ENCODE measurements at regions not wholly inside any gene's neighbourhood (a gene's known extent, or its start where the extent isn't known, plus 50 kb on each side); places are given as distances from the start of the nearest gene placed in this dataset.

GRCh38 chr13:47499358-47500150, 501.5 kb downstream of the SUCLA2 start:
- H3K27ac ChIP-seq (ENCODE audit: low read length) = no peak overlapping the region
- no peaks in the 10 kb centered on the region for H3K9me3 ChIP-seq (ENCODE audit: control insufficient read depth, insufficient read depth, low read length)
- H3K36me3 ChIP-seq (ENCODE audit: control insufficient read depth, insufficient read depth, low read length) = no peaks in the 10 kb centered on the region
- no peak overlapping the region for H3K4me3 ChIP-seq (ENCODE audit: low read length)
- no peak for DNase-seq (ENCODE audit: low read depth, low spot score)
- WGBS (ENCODE audit: insufficient coverage, insufficient read length) = no CpG with 5 or more reads among the region's 7 CpGs
- no peaks in the 10 kb centered on the region for H3K27me3 ChIP-seq (ENCODE audit: control insufficient read depth, insufficient read depth, low read length)
- no peaks in the 10 kb centered on the region for H3K4me1 ChIP-seq (ENCODE audit: control insufficient read depth, insufficient read depth, low read length)

GRCh38 chr13:47484548-47484947, 516.5 kb downstream of the SUCLA2 start:
- Histone ChIP-seq H3K4me3 (ENCODE audit: low read length) (no peak overlapping the region), H3K4me1 (ENCODE audit: control insufficient read depth, insufficient read depth, low read length) (no peaks in the 10 kb centered on the region; the same call in 1 of the 2 replicates), H3K27ac (ENCODE audit: low read length) (no peak overlapping the region), H3K36me3 (ENCODE audit: control insufficient read depth, insufficient read depth, low read length) (no peaks in the 10 kb centered on the region), H3K9me3 (ENCODE audit: control insufficient read depth, insufficient read depth, low read length) (no peaks in the 10 kb centered on the region), H3K27me3 (ENCODE audit: control insufficient read depth, insufficient read depth, low read length) (no peaks in the 10 kb centered on the region)
- DNase-seq (ENCODE audit: low read depth, low spot score) = no peak
- no CpG with 5 or more reads among the region's 3 CpGs for WGBS (ENCODE audit: insufficient coverage, insufficient read length)

- no peak for DNase-seq (ENCODE audit: low read depth, low spot score)
- Histone ChIP-seq H3K27me3 (ENCODE audit: control insufficient read depth, insufficient read depth, low read length) (no peaks in the 10 kb centered on the region), H3K27ac (ENCODE audit: low read length) (no peak overlapping the region), H3K4me1 (ENCODE audit: control insufficient read depth, insufficient read depth, low read length) (no peaks in the 10 kb centered on the region; the same call in 1 of the 2 replicates), H3K4me3 (ENCODE audit: low read length) (no peak overlapping the region), H3K9me3 (ENCODE audit: control insufficient read depth, insufficient read depth, low read length) (no peaks in the 10 kb centered on the region), H3K36me3 (ENCODE audit: control insufficient read depth, insufficient read depth, low read length) (no peaks in the 10 kb centered on the region)
These were observed 519.5 kb downstream of the SUCLA2 start for GRCh38 chr13:47481536-47481935.

- Histone ChIP-seq H3K9me3 (ENCODE audit: control insufficient read depth, insufficient read depth, low read length) (no peaks in the 10 kb centered on the region), H3K27me3 (ENCODE audit: control insufficient read depth, insufficient read depth, low read length) (no peaks in the 10 kb centered on the region), H3K4me1 (ENCODE audit: control insufficient read depth, insufficient read depth, low read length) (no peaks in the 10 kb centered on the region; the same call in 1 of the 2 replicates), H3K36me3 (ENCODE audit: control insufficient read depth, insufficient read depth, low read length) (no peaks in the 10 kb centered on the region), H3K27ac (ENCODE audit: low read length) (no peak overlapping the region), H3K4me3 (ENCODE audit: low read length) (no peak overlapping the region)
- no CpG with 5 or more reads among the region's 3 CpGs for WGBS (ENCODE audit: insufficient coverage, insufficient read length)
- no peak for DNase-seq (ENCODE audit: low read depth, low spot score)
These were observed 520.1 kb downstream of the SUCLA2 start for GRCh38 chr13:47480951-47481350.

GRCh38 chr13:47480121-47480520, 521.0 kb downstream of the SUCLA2 start:
- Histone ChIP-seq H3K27ac (ENCODE audit: low read length) (no peak overlapping the region), H3K4me1 (ENCODE audit: control insufficient read depth, insufficient read depth, low read length) (no peaks in the 10 kb centered on the region; the same call in 1 of the 2 replicates), H3K4me3 (ENCODE audit: low read length) (no peak overlapping the region), H3K36me3 (ENCODE audit: control insufficient read depth, insufficient read depth, low read length) (no peaks in the 10 kb centered on the region), H3K9me3 (ENCODE audit: control insufficient read depth, insufficient read depth, low read length) (no peaks in the 10 kb centered on the region), H3K27me3 (ENCODE audit: control insufficient read depth, insufficient read depth, low read length) (no peaks in the 10 kb centered on the region)
- WGBS (ENCODE audit: insufficient coverage, insufficient read length) = no CpG with 5 or more reads among the region's 4 CpGs
- DNase-seq (ENCODE audit: low read depth, low spot score) = no peak

GRCh38 chr13:47478985-47479384, 522.1 kb downstream of the SUCLA2 start:
- Histone ChIP-seq H3K27ac (ENCODE audit: low read length) (no peak overlapping the region), H3K9me3 (ENCODE audit: control insufficient read depth, insufficient read depth, low read length) (no peaks in the 10 kb centered on the region), H3K36me3 (ENCODE audit: control insufficient read depth, insufficient read depth, low read length) (no peaks in the 10 kb centered on the region), H3K27me3 (ENCODE audit: control insufficient read depth, insufficient read depth, low read length) (no peaks in the 10 kb centered on the region), H3K4me3 (ENCODE audit: low read length) (no peak overlapping the region), H3K4me1 (ENCODE audit: control insufficient read depth, insufficient read depth, low read length) (no peaks in the 10 kb centered on the region; the same call in 1 of the 2 replicates)
- no peak for DNase-seq (ENCODE audit: low read depth, low spot score)

GRCh38 chr13:47475441-47475948, 525.6 kb downstream of the SUCLA2 start:
- no CpG with 5 or more reads among the region's 11 CpGs for WGBS (ENCODE audit: insufficient coverage, insufficient read length)
- H3K27ac ChIP-seq (ENCODE audit: low read length) = no peak overlapping the region
- H3K27me3 ChIP-seq (ENCODE audit: control insufficient read depth, insufficient read depth, low read length) = no peaks in the 10 kb centered on the region
- DNase-seq (ENCODE audit: low read depth, low spot score) = no peak
- no peaks in the 10 kb centered on the region for H3K4me1 ChIP-seq (ENCODE audit: control insufficient read depth, insufficient read depth, low read length)
- no peaks in the 10 kb centered on the region for H3K36me3 ChIP-seq (ENCODE audit: control insufficient read depth, insufficient read depth, low read length)
- H3K9me3 ChIP-seq (ENCODE audit: control insufficient read depth, insufficient read depth, low read length) = no peaks in the 10 kb centered on the region
- H3K4me3 ChIP-seq (ENCODE audit: low read length) = no peak overlapping the region

GRCh38 chr13:47474839-47475238, 526.2 kb downstream of the SUCLA2 start:
- no peak overlapping the region for H3K4me3 ChIP-seq (ENCODE audit: low read length)
- H3K4me1 ChIP-seq (ENCODE audit: control insufficient read depth, insufficient read depth, low read length) = no peaks in the 10 kb centered on the region
- H3K27me3 ChIP-seq (ENCODE audit: control insufficient read depth, insufficient read depth, low read length) = no peaks in the 10 kb centered on the region
- no peaks in the 10 kb centered on the region for H3K9me3 ChIP-seq (ENCODE audit: control insufficient read depth, insufficient read depth, low read length)
- no peak for DNase-seq (ENCODE audit: low read depth, low spot score)
- no peak overlapping the region for H3K27ac ChIP-seq (ENCODE audit: low read length)
- WGBS (ENCODE audit: insufficient coverage, insufficient read length) = no CpG with 5 or more reads among the region's 8 CpGs
- no peaks in the 10 kb centered on the region for H3K36me3 ChIP-seq (ENCODE audit: control insufficient read depth, insufficient read depth, low read length)

GRCh38 chr13:47474326-47474725, 526.7 kb downstream of the SUCLA2 start:
- no CpG with 5 or more reads among the region's 2 CpGs for WGBS (ENCODE audit: insufficient coverage, insufficient read length)
- no peak for DNase-seq (ENCODE audit: low read depth, low spot score)
- Histone ChIP-seq H3K9me3 (ENCODE audit: control insufficient read depth, insufficient read depth, low read length) (no peaks in the 10 kb centered on the region), H3K36me3 (ENCODE audit: control insufficient read depth, insufficient read depth, low read length) (no peaks in the 10 kb centered on the region), H3K4me1 (ENCODE audit: control insufficient read depth, insufficient read depth, low read length) (no peaks in the 10 kb centered on the region), H3K27ac (ENCODE audit: low read length) (no peak overlapping the region), H3K4me3 (ENCODE audit: low read length) (no peak overlapping the region), H3K27me3 (ENCODE audit: control insufficient read depth, insufficient read depth, low read length) (no peaks in the 10 kb centered on the region)

- H3K4me3 ChIP-seq (ENCODE audit: low read length) = no peak overlapping the region
- no CpG with 5 or more reads among the region's 2 CpGs for WGBS (ENCODE audit: insufficient coverage, insufficient read length)
- H3K4me1 ChIP-seq (ENCODE audit: control insufficient read depth, insufficient read depth, low read length) = no peaks in the 10 kb centered on the region
- H3K27ac ChIP-seq (ENCODE audit: low read length) = no peak overlapping the region
- no peaks in the 10 kb centered on the region for H3K9me3 ChIP-seq (ENCODE audit: control insufficient read depth, insufficient read depth, low read length)
- no peaks in the 10 kb centered on the region for H3K27me3 ChIP-seq (ENCODE audit: control insufficient read depth, insufficient read depth, low read length)
- no peak for DNase-seq (ENCODE audit: low read depth, low spot score)
- H3K36me3 ChIP-seq (ENCODE audit: control insufficient read depth, insufficient read depth, low read length) = no peaks in the 10 kb centered on the region
These were observed 528.6 kb downstream of the SUCLA2 start for GRCh38 chr13:47472516-47472915.

GRCh38 chr13:47463726-47464125, 537.3 kb downstream of the SUCLA2 start:
- Histone ChIP-seq H3K4me3 (ENCODE audit: low read length) (no peak overlapping the region), H3K27me3 (ENCODE audit: control insufficient read depth, insufficient read depth, low read length) (no peaks in the 10 kb centered on the region), H3K27ac (ENCODE audit: low read length) (no peak overlapping the region), H3K36me3 (ENCODE audit: control insufficient read depth, insufficient read depth, low read length) (0 out of 2 replicates have a peak, but pooled peaks cover 3% of the 10 kb centered on the region), H3K9me3 (ENCODE audit: control insufficient read depth, insufficient read depth, low read length) (no peaks in the 10 kb centered on the region), H3K4me1 (ENCODE audit: control insufficient read depth, insufficient read depth, low read length) (peaks cover 5% of the 10 kb centered on the region)
- no peak for DNase-seq (ENCODE audit: low read depth, low spot score)
- no CpG with 5 or more reads among the region's 6 CpGs for WGBS (ENCODE audit: insufficient coverage, insufficient read length)

Measured in iPS DF 6.9 (cell line).